Neutrophil (primary cell): ENCODE measurements at regions not wholly inside any gene's neighbourhood (a gene's known extent, or its start where the extent isn't known, plus 50 kb on each side); places are given as distances from the start of the nearest gene placed in this dataset.

Experiments used
- H3K27ac ChIP-seq: fragments of 200-600 bp; sonication (generic); 2 replicates; pipeline ENCODE4 v1.5.1; 2016; ENCODE audit warnings: mild to moderate bottlenecking, moderate library complexity
- H3K27me3 ChIP-seq: fragments of 200-600 bp; sonication (generic); 2 replicates; pipeline ENCODE4 v1.6.0; 2016; ENCODE audit warnings: mild to moderate bottlenecking
- H3K36me3 ChIP-seq: fragments of 200-600 bp; sonication (generic); 2 replicates; pipeline ENCODE4 v1.5.1; 2017
- H3K4me1 ChIP-seq, 2 experiments: fragments of 200-600 bp in 1 of 2; sonication (generic) in 1 of 2; 1 replicate in 1 of 2; 2 replicates in 1 of 2; pipeline versions ENCODE4 v1.5.1 to v1.6.1; 2013 to 2016; ENCODE audit warnings: low read depth in 1 of 2, low read length in 1 of 2, mild to moderate bottlenecking in 1 of 2, moderate library complexity in 1 of 2; ENCODE audit not compliant: control insufficient read depth in 1 of 2, insufficient read depth in 1 of 2
- H3K4me3 ChIP-seq, 2 experiments: fragments of 200-600 bp in 1 of 2; sonication (generic) in 1 of 2; 1 replicate in 1 of 2; 2 replicates in 1 of 2; pipeline ENCODE4 v1.5.1; 2013 to 2016; ENCODE audit warnings: low read depth in 1 of 2, low read length in 1 of 2, mild to moderate bottlenecking in 1 of 2, moderate library complexity in 1 of 2
- H3K9me3 ChIP-seq: fragments of 200-600 bp; sonication (generic); 2 replicates; pipeline ENCODE4 v1.5.1; 2016
- CTCF ChIP-seq: fragments of 200-600 bp; sonication (generic); IDR thresholded peaks from 2 replicates; pipeline ENCODE4 v1.5.1; 2016; ENCODE audit warnings: antibody characterized with exemption

GRCh38 chr6:166860392-166860791 is 96.0 kb downstream of the RNASET2 start:
- peaks cover 0 to 10% of the 10 kb centered on the region in 2 experiments for H3K4me1 ChIP-seq
- no peak for TF ChIP-seq CTCF
- no peaks in the 10 kb centered on the region for H3K9me3 ChIP-seq
- no peak overlapping the region for H3K27ac ChIP-seq
- H3K4me3 ChIP-seq, result no peak overlapping the region
- peaks cover 72% of the 10 kb centered on the region for H3K27me3 ChIP-seq
- no peaks in the 10 kb centered on the region for H3K36me3 ChIP-seq

DNA sequence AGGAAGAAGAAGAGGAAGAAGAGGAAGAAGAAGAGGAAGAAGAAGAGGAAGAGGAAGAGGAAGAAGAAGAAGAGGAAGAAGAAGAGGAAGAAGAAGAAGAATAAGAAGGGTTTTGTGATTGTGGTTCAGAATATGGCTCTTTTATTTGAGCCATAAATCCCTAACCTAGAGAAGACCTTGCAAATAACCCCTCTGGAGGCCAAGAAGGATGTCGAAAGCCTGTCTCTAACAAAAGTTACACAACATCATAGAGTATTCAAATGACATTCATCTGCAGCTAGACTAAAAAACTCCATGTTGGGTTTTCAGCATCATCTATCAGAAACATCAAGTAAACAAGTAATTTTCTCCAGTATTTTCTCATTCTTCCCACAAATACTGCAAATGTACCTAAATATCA is 100.9 kb downstream of the RNASET2 start:
- Histone ChIP-seq H3K27ac (no peak overlapping the region), H3K9me3 (no peaks in the 10 kb centered on the region), H3K4me1 (no peaks in the 10 kb centered on the region), H3K36me3 (no peaks in the 10 kb centered on the region), H3K4me3 (no peak overlapping the region), H3K27me3 (peaks cover 22% of the 10 kb centered on the region)
- no peak for TF ChIP-seq CTCF

- no peak for TF ChIP-seq CTCF
- H3K27me3 ChIP-seq, result peaks cover 4% of the 10 kb centered on the region
- no peaks in the 10 kb centered on the region for H3K4me1 ChIP-seq
- no peaks in the 10 kb centered on the region for H3K36me3 ChIP-seq
- no peak overlapping the region for H3K27ac ChIP-seq
- no peak overlapping the region for H3K4me3 ChIP-seq
- no peaks in the 10 kb centered on the region for H3K9me3 ChIP-seq
Measured at GRCh38 chr6:166853371-166854325, 102.7 kb downstream of the RNASET2 start.

GRCh38 chr6:166852451-166852975 is 103.8 kb downstream of the RNASET2 start:
- H3K4me1 ChIP-seq, result no peaks in the 10 kb centered on the region
- H3K36me3 ChIP-seq, result no peaks in the 10 kb centered on the region
- H3K27ac ChIP-seq, result no peak overlapping the region
- no peak for TF ChIP-seq CTCF
- H3K4me3 ChIP-seq, result no peak overlapping the region
- H3K27me3 ChIP-seq, result no peaks in the 10 kb centered on the region
- no peaks in the 10 kb centered on the region for H3K9me3 ChIP-seq

GRCh38 chr6:166851911-166852310 is 104.4 kb downstream of the RNASET2 start:
- H3K27ac ChIP-seq, result no peak overlapping the region
- no peak for TF ChIP-seq CTCF
- H3K4me1 ChIP-seq, result no peaks in the 10 kb centered on the region

More at GRCh38 chr6:166851911-166852310, 104.4 kb downstream of the RNASET2 start:
- Histone ChIP-seq H3K4me3 (no peak overlapping the region), H3K9me3 (no peaks in the 10 kb centered on the region), H3K36me3 (no peaks in the 10 kb centered on the region), H3K27me3 (no peaks in the 10 kb centered on the region)
